ENCODE measurements at regions not wholly inside any gene's neighbourhood (a gene's known extent, or its start where the extent isn't known, plus 50 kb on each side); places are given as distances from the start of the nearest gene placed in this dataset.

DNA sequence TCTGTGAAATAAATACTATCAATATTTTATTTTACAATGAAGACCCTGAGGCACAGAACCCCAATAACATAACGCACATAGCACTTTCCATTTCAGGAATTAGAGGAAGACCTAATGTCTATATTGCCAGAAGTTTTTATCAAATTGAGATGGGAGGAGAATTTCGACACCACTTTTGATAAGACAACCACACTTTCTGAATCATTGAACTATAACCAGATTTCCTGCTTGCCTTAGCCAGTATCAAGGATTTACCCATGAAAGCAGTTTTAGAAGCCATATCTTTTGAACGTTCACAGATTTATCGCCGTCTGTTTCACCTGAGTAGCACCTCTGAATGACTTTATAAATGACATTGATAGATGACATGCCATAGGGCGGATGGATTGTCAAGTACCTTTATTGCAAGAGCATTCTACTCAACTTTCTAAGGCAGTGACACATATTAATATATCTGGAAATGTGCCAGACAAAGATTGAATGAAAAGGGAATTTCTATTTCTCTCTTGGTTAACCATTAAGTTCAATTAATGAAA, 768.4 kb downstream of the LTN1 start:
- TF ChIP-seq, protein P1, sequence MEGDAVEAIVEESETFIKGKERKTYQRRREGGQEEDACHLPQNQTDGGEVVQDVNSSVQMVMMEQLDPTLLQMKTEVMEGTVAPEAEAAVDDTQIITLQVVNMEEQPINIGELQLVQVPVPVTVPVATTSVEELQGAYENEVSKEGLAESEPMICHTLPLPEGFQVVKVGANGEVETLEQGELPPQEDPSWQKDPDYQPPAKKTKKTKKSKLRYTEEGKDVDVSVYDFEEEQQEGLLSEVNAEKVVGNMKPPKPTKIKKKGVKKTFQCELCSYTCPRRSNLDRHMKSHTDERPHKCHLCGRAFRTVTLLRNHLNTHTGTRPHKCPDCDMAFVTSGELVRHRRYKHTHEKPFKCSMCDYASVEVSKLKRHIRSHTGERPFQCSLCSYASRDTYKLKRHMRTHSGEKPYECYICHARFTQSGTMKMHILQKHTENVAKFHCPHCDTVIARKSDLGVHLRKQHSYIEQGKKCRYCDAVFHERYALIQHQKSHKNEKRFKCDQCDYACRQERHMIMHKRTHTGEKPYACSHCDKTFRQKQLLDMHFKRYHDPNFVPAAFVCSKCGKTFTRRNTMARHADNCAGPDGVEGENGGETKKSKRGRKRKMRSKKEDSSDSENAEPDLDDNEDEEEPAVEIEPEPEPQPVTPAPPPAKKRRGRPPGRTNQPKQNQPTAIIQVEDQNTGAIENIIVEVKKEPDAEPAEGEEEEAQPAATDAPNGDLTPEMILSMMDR (IDR thresholded peaks at IDR 0.05), result no peak
- no peak for TF ChIP-seq POLR2A (IDR thresholded peaks at IDR 0.05)
